Calu3 (cell line): ENCODE measurements at regions not wholly inside any gene's neighbourhood (a gene's known extent, or its start where the extent isn't known, plus 50 kb on each side); places are given as distances from the start of the nearest gene placed in this dataset.
"Not testable (repeated sequence)": the region's sequence is repeated elsewhere in the genome, so short reads cannot be mapped to it uniquely, and the experiment has no call there.

Experiments
- BruUV-seq: library from RNA; stranded (reverse); fragments of 400-500 nt; replicated peaks from 2 replicates; lab custom pipeline; 2021; lab: Mats Ljungman, UMichigan
- CTCF ChIA-PET: fragments of 300-600 bp; sonication (Branson Sonifier 250); formaldehyde crosslinking; loops from one replicate; lab custom pipeline; 2022; ENCODE audit warnings: antibody characterized with exemption; lab: Charles Lee
- DNase-seq: peaks from one replicate; pipeline ENCODE4 v3.0.0; 2022
- H3K27ac Mint-ChIP-seq: one replicate; pipeline ENCODE4 v1.8.0; 2022; ENCODE audit warnings: mixed read lengths; ENCODE audit not compliant: unreplicated experiment
- H3K27me3 Mint-ChIP-seq: one replicate; pipeline ENCODE4 v1.8.0; 2022; ENCODE audit warnings: mixed read lengths; ENCODE audit not compliant: unreplicated experiment
- H3K36me3 Mint-ChIP-seq: one replicate; pipeline ENCODE4 v1.8.0; 2022; ENCODE audit warnings: mild to moderate bottlenecking, moderate library complexity, mixed read lengths; ENCODE audit not compliant: insufficient read depth, unreplicated experiment
- H3K4me1 Mint-ChIP-seq: one replicate; pipeline ENCODE4 v1.8.0; 2022; ENCODE audit warnings: mild to moderate bottlenecking, low read depth, mixed read lengths; ENCODE audit not compliant: unreplicated experiment
- H3K4me3 Mint-ChIP-seq: one replicate; pipeline ENCODE4 v1.8.0; 2022; ENCODE audit warnings: mild to moderate bottlenecking, low read depth, moderate library complexity, mixed read lengths; ENCODE audit not compliant: unreplicated experiment
- H3K9me3 Mint-ChIP-seq: one replicate; pipeline ENCODE4 v1.8.0; 2022; ENCODE audit warnings: low read depth, mixed read lengths; ENCODE audit not compliant: unreplicated experiment
- CTCF ChIP-seq: fragments of 200-600 bp; IDR thresholded peaks from one replicate; pipeline ENCODE4 v1.8.0; 2022; ENCODE audit warnings: antibody characterized with exemption; ENCODE audit not compliant: unreplicated experiment
- intact Hi-C: fragments of 100-400 bp; cut with micrococcal nuclease; formaldehyde crosslinking; loops from one replicate; pipeline ENCODE4 v1.10.0; 2022; ENCODE audit not compliant: unreplicated experiment

GRCh38 chr22:23380911-23381310, 199.2 kb downstream of the IGLL1 start:
- H3K27me3 Mint-ChIP-seq = peaks cover 37% of the 10 kb centered on the region
- no peak for DNase-seq
- TF ChIP-seq CTCF = no peak
- H3K4me1 Mint-ChIP-seq = no peaks in the 10 kb centered on the region
- no peak overlapping the region for H3K4me3 Mint-ChIP-seq
- no peaks in the 10 kb centered on the region for H3K36me3 Mint-ChIP-seq
- intact Hi-C loops = loop anchor here (10.0 kb wide), 1 partner anchor 426 kb away; no protein-coding TSS in a partner anchor
- no peaks in the 10 kb centered on the region for H3K9me3 Mint-ChIP-seq
- CTCF ChIA-PET = no interaction called here
- no TSS peak for BruUV-seq
- no peak overlapping the region for H3K27ac Mint-ChIP-seq

DNA sequence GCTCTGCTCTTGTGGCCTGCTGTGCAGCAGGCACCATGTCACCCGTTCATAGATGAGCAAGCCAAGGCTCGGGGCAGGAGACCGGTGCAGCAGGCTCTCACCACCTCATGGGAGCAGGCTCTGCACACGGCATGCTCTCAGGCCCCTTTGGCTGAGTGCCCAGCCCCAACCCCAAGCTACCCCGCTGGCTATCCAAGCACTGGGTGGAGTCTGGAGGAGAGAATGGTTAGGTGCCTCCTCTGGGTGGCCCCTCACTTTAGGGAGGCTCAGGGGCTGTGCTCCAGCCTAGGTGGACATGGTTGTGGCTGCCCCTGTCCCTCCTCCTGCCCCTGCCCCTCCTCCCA, 199.9 kb downstream of the IGLL1 start:
- H3K27ac Mint-ChIP-seq = no peak overlapping the region
- no TSS peak for BruUV-seq
- TF ChIP-seq CTCF = no peak
- H3K4me3 Mint-ChIP-seq = no peak overlapping the region
- no peaks in the 10 kb centered on the region for H3K9me3 Mint-ChIP-seq
- intact Hi-C loops = loop anchor here (10.0 kb wide), 1 partner anchor 425 kb away; no protein-coding TSS in a partner anchor
- DNase-seq = no peak
- CTCF ChIA-PET = no interaction called here
- H3K36me3 Mint-ChIP-seq = no peaks in the 10 kb centered on the region
- peaks cover 44% of the 10 kb centered on the region for H3K27me3 Mint-ChIP-seq
- H3K4me1 Mint-ChIP-seq = no peaks in the 10 kb centered on the region

GRCh38 chr22:23379540-23380229, 199.4 kb downstream of the BCR start:
- H3K27ac Mint-ChIP-seq, CTCF ChIA-PET, H3K4me3 Mint-ChIP-seq, H3K4me1 Mint-ChIP-seq, BruUV-seq, DNase-seq, H3K9me3 Mint-ChIP-seq, H3K36me3 Mint-ChIP-seq: not testable (repeated sequence)
- H3K27me3 Mint-ChIP-seq = peaks cover 50% of the 10 kb centered on the region
- intact Hi-C loops = loop anchor here (10.0 kb wide), 1 partner anchor 425 kb away; no protein-coding TSS in a partner anchor

- CTCF ChIA-PET = no interaction called here
- Mint-ChIP-seq H3K9me3 (no peaks in the 10 kb centered on the region), H3K27me3 (peaks cover 56% of the 10 kb centered on the region), H3K36me3 (no peaks in the 10 kb centered on the region), H3K4me1 (no peaks in the 10 kb centered on the region), H3K4me3 (no peak overlapping the region), H3K27ac (no peak overlapping the region)
- TF ChIP-seq CTCF = no peak
- BruUV-seq = no TSS peak
- intact Hi-C loops = no loop called here
- DNase-seq = no peak
Measured at GRCh38 chr22:23377767-23378166, 197.5 kb downstream of the BCR start.

DNA sequence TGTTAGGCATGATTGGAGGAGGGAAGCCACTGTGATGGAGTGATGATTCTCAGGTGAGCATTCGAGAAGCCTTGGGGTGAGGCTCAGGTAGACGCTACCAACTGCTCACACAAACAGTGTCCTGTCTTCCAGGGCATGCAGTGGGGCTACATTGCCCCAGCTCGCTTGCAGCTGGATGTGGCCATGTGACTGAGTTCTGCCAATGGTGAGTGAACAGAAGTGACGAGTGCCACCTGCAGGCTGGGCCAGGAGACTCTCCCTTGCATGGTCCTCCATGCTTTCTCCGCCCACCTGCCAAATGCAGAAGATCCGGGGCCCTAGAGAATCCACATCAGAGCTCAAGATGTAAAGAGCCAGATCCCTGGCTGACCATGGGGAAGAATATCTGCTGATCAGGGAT, 195.9 kb downstream of the BCR start:
- BruUV-seq = no TSS peak
- no peak for DNase-seq
- Mint-ChIP-seq H3K27ac (no peak overlapping the region), H3K9me3 (no peaks in the 10 kb centered on the region), H3K4me1 (no peaks in the 10 kb centered on the region), H3K27me3 (peaks cover 51% of the 10 kb centered on the region), H3K4me3 (no peak overlapping the region), H3K36me3 (no peaks in the 10 kb centered on the region)
- intact Hi-C loops = no loop called here
- CTCF ChIA-PET = no interaction called here
- no peak for TF ChIP-seq CTCF
